GM18909 (cell line): ENCODE measurements at regions not wholly inside any gene's neighbourhood (a gene's known extent, or its start where the extent isn't known, plus 50 kb on each side); places are given as distances from the start of the nearest gene placed in this dataset.
A peak's percentile ranks its signal among the peaks of the same experiment; 100 is the strongest.
"Not testable (repeated sequence)": the region's sequence is repeated elsewhere in the genome, so short reads cannot be mapped to it uniquely, and the experiment has no call there.

Experiments used
- ATAC-seq: cut with Tn5 transposase; IDR thresholded peaks from one replicate; pipeline ENCODE4 v1.9.1; 2021; ENCODE audit warnings: mild to moderate bottlenecking; ENCODE audit not compliant: unreplicated experiment, poor library complexity

DNA sequence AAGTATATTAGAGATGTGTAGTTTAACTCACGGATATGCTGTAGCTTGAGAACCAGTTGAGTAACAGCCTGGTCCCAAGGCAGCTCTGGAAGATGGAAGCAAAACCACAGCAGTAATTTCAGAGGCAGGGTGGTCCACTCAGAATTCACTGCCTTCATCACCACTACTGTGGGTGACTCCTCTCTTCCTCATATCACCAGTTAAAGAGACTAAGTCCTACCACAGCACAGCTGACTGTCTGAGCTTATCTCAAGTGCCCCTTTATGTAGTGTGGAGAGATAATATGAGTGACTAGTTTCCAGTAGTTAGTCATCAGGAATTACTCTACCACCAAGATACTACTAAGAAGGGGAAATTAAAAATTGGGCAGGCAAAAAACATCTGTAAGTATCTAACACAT, 1571.2 kb upstream of the C9orf72 start:
- ATAC-seq, result no peak

DNA sequence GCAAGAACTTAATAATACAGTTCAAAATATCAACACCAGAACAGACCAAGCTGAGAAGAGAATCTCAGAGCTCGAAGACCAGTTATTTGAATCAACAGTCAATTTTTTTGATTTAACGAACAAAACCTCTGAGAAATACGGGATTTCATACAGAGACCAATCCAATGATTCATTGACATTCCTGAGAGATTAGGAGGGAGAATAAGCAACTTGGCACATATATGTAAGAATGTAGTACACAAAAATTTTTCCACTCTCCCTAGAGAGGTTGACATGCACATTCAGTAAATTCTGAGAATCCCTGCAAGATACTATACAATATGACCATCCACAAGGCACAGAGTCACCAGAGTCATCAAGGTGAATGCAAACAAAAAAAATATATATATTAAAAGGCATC, 1577.3 kb upstream of the C9orf72 start:
- ATAC-seq, result no peak

DNA sequence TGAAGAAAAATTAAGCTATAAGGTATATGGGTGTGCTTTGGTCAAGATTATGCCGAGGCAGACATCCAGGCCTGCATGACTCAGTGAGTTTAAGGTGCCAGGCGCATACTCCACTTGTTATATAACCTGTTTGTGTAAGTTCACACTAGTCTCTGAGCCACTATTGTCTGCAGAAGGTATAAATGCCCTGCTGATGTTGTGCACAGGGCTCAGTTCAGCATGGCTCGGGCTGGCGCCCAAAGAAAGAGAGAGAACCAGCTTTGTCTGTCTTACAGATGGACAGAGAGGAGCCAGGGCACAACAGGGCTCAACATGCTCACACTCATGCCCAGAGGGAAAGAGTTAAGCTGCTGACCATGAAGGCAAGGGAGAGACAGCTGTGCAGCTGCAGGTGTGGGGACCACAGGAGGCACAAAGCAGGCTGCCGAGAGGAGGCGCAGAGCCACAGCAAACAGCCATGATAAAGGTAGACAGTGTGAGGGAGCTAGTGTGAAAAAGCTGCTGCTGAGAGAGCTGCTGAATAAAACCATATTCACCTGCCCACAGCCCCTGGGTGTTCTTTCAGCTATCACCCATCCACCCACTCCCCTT, 1587.6 kb upstream of the C9orf72 start:
- no peak for ATAC-seq

DNA sequence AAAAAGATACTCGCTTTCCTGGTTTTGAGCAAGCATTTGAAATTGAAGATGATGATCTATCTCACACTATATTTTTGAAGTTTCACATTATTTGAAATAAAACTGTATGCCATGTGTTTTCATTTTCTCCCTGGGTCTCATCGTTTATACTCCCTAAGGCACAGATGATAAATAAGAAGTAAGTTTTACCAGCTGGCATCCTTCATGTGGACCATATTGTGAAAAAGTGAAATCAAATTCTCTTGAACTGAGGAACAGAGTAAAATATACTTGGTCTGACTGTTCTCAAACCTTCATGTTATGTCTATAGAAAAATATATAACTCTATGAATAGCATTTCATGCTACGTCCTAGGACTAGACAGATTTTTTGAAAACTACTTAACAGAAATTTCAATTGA, 1600.9 kb upstream of the C9orf72 start:
- ATAC-seq, result no peak

DNA sequence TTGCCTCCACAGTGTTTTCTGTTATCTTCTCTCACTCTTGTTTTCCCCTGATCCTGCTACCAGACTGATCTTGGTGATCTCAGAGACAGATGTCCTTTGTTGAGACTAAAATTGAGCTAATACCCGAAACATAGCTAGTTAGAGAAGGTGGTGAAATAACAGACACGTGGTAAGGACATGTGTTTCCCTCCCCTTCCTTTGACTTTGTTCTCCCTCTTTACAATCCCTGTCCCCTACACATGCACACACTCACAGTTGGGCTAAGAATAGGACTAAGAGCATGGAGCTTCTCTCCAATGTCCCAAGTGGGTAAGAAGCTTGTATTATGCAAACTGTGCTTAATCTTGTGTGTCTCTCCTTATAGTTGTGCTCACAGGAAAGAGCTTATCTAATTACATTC, 1603.0 kb upstream of the C9orf72 start:
- ATAC-seq, result no peak

DNA sequence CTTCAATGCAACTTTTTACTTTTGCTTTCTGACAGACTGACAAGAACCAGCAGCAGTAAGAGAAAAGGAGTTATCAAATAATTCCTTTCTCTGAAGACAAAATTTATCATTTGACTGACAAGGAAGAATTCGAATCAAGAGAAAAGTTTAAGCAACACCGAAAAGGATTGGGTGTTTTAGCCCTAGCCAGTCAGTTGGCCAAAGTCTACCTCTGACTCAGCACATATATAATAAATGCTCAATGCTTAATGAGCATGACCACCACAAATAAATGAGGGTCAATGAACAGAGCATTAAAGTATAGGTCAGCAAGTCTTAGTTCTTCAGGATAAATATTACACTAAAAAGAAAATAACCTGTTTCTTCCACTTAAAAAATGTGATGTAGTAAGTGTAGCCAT, 1603.5 kb upstream of the C9orf72 start:
- ATAC-seq, result no peak

DNA sequence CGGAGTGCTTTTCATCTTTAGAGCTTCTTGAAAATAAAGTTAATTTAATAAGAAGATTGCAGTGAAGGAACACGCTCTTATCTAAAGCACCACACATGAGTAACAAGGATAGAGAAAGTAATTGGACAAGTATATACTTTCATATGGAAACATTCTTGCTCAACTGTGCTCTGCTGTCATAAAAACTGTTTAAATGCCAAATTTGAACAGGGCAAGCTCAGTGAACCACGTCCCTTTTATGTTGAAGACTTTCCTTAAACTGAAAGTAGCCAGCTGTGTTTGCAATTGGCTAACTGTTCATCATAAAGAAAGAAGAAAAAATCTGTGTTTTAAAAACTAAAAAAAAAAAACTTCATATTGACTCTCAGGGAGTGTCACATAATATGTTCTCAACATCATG, 1610.7 kb upstream of the C9orf72 start:
- ATAC-seq, result no peak

DNA sequence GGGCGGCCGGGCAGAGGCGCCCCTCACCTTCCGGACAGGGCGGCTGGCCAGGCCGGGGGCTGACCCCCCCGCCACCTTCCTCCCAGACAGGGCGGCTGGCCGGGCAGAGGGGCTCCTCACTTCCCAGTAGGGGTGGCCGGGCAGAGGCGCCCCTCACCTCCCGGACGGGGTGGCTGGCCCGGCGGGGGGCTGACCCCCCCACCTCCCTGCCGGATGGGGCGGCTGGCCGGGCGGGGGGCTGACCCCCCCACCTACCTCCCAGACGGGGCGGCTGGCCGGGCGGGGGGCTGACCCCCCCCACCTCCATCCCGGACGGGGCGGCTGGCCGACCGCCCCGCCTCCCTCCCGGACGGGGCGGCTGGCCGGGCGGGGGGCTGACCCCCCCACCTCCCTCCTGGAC, 1615.5 kb upstream of the C9orf72 start:
- not testable (repeated sequence) for ATAC-seq

DNA sequence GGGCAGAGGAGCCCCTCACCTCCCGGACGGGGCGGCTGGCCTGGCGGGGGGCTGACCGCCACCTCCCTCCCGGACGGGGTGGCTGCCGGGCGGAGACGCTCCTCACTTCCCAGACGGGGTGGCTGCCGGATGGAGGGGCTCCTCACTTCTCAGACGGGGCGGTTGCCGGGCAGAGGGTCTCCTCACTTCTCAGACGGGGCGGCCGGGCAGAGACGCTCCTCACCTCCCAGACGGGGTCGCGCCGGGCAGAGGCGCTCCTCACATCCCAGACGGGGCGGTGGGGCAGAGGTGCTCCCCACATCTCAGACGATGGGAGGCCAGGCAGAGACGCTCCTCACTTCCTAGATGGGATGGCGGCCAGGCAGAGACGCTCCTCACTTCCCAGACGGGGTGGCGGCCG, 1615.9 kb upstream of the C9orf72 start:
- not testable (repeated sequence) for ATAC-seq

DNA sequence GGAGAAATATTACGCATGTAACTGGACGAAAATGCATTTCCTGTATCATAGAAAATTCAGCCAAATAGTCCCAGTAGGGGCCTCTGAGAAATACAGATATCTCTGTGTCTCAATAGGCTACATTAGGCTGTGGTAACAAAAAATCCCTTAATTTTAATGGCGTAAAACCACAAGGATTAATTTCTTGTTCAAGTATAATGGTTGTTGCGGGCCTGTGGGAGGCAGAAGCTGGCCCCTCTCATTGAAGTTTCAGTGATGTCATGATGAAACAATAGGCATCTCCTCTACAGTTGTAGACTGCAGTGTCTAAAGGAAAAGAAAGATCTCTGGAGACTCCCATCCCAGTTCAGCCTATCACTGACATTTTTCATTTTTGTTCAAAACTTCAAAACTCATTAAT, 1625.6 kb upstream of the C9orf72 start:
- no peak for ATAC-seq

DNA sequence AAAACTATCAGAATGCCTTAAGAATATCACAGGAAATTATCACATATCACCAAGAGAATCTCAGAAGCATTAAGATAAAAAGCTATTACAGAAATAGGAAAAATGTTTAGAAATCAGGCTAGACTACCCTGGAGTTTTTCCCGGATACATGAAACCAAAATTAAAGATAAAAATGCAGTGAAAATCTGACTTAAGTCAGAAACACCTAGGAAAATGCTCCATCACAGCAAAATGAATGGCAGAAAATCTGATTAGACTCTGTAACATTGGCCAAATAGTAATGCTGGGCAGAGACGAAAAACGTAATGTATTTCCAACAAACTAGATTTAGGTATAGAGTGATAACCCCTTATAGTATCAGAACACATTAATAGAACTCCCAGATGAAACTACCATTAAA, 1626.7 kb upstream of the C9orf72 start:
- ATAC-seq, result no peak

DNA sequence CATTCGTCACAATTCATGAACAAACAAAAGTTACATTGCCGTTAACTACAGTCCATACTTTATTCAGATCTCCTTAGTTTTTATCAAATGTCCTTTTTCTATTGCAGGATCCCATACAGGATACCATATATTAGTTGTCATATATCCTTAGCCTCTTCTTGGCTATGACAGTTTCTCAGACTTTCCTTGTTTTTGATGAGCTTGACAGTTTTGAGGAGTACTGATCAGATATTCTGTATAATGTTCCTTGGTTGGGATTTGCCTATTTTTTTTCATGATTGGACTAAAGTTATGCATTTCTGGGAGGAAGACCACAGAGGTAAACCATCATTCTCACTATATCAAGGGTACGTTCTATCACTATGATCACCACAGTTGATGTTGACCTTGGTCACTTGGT, 1627.4 kb upstream of the C9orf72 start:
- ATAC-seq, result no peak

DNA sequence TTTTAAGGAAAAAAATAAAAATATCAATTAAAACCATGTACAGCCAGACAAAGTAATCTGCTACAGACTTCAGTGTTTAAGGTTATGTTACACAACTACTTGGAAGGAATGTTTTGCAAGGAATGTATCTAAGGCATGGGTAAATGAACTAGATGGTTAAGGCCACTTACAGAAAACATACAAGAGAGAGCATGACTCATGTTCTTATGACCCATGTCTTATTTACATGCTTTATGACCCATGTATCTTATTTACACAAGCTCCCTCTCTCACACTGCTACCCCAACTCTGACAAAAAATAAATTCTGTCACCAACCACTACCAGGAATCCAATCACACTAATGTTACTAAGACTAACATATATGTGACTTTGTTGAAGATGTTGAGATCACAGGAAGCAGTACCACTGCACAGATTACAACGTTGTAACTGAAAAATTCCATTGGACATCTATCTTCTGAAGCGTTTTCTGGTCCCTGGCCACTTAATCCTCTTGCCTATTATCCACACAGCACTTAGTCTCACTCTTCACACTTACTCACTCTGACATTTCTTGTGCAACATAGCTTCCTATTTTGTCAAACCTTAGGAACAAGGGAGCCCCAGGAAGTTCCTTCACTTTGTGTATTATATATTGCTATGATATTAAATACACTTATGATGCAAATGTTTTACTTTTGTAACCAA, 1630.1 kb upstream of the C9orf72 start:
- ATAC-seq, result no peak

DNA sequence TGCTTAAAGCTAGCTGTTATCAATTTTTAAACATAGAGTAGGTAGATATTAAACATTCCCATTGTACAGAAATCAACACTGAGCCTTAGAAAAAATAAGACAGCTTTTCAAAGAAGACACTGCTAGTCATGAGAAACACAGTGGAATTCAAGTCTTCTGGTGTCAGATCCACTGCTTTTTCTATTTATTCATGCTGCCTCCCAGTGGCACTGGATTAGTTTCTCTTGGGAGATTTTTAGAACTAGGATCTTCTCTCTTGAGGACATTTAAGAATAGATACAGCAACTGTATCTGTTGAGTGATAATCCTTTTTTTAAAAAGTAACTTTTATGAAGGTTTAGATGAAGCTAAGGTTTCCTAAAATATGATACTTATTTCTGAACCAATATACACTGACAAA, 1635.4 kb upstream of the C9orf72 start:
- ATAC-seq, result no peak

DNA sequence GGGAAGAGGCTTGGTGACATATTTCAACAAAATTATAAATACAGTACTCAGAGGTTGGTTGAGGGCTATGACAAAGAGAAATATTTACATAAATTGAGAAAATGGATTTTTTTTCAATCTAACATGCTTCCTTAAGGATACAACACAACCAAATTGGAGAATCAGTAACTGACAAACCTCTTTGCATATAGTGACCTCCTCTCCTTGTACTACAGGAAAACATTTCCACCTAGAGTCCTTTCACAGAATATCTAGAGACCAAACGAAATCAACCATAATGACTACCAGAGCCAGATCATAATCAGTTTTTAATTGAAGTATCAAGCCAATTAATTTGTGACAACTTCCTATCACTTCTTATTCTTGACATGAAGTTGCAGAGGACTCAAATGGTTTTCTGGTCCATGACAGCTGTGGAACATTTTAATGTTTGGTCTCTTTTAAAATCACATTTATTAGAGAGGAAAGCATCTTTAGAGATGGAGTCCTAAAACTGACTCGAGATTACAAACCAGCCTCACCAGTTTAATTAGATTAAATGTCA, 1636.5 kb upstream of the C9orf72 start:
- ATAC-seq, result no peak

DNA sequence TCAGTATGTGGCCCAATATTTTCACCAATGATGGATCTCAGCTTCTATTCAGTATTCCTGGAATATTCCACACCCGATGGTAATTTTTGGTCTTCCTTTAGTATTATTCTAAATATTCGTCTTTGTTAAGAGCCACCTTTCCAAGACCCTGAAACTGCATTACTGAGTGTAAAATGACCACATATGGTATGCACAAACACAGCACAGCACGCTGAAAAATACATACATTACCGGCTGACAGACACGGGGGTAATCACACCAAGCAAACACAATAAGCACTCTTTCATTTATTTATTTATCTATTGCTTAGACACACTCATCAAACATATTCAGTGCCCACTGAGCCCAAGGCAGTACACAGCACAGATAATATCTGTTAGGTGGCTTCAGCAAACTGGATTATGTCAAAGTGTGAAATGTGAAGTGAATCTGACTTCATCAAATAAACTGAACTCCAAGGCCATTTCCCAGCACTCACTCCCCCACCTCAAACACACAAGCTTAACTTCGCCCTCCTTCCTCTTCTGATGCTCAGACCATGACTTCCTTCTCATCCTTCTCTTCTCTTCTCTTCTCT, 1637.8 kb upstream of the C9orf72 start:
- no peak for ATAC-seq

DNA sequence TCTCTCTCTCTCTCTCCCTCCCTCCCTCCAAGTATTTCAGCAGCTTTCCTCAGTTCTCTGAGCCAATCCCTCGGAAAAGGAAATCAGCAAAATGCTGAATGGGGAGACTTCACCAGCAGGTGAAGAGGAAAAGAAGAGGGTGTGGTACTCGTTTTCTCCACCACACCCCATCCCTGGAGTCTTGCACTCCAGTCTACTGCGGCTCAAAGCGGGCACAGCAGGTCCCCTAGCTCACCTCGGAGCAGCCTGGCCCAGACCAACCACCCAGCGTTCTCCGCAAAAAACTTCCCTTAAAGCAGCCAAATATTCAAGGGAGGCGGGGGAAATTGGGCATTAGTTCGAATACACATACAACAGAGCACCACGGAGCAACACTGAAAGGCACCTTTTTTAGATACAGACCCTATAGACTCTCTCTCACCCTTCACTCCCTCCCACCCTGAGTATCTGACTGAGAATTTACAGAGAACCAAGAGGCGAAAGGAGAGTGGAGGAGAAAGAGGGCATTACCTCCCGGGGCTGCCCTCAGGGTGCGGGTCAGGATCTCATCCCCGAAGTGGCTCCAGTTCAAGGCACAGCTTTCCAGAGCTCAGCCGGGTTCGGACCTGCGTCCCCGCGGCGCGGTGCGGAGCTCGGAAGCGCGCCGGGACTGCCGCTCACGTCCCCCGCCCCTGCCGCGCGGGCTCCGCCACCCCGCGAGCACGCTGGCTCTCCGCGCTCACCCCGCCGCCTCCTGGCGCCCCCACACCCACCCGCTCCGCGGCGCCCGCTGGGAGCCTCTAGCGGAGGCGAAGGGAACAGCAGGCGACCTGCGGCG, 1638.5 kb upstream of the C9orf72 start:
- ATAC-seq, result peak; percentile 92

DNA sequence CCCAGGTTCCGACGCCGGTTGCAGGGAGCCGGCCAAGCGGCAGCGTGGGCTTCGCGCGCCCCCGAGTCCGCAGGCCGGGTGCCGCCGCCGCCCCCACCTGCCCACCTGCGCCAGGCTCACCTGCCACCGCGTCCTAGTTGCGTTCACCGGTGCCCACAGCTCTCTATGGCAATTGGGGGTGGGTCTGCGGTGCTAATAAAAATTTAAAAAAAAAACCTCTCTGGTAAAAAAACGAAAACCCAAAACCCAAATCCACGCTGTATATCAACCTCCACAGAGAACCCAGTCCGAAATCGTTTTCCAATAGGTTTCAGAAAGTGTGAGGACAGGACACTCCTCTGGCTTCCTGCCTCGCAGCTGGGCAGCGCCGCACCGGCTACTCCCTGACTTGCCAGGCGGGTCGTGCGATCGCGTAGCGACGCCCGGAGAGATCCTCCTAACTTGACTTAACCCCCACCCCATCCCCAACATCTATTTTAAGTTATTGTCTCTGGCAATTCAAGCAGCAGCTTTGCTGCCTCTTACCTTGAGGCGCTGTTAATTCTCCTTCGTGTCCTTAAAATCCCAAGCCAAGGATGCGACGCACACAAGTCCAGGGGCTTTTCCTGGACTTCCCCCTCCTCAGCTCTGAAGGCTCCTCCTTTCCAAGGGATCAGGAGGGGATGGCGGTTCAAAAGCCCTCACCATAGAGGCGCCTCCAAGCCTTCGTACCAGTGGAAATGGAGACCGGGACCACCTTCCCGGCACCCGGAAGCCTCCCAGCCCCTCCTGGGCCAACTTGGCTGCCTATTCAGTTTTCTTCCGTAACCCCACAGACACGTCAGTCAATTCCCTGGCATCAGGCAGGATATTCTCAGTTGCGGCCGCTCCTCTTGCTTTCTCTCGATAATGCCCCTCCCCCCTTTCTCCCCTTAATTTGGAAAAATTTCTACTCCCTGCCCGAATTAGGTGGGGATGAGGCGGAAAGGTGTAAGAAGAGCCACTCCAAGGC, 1639.4 kb upstream of the C9orf72 start:
- ATAC-seq, result no peak

DNA sequence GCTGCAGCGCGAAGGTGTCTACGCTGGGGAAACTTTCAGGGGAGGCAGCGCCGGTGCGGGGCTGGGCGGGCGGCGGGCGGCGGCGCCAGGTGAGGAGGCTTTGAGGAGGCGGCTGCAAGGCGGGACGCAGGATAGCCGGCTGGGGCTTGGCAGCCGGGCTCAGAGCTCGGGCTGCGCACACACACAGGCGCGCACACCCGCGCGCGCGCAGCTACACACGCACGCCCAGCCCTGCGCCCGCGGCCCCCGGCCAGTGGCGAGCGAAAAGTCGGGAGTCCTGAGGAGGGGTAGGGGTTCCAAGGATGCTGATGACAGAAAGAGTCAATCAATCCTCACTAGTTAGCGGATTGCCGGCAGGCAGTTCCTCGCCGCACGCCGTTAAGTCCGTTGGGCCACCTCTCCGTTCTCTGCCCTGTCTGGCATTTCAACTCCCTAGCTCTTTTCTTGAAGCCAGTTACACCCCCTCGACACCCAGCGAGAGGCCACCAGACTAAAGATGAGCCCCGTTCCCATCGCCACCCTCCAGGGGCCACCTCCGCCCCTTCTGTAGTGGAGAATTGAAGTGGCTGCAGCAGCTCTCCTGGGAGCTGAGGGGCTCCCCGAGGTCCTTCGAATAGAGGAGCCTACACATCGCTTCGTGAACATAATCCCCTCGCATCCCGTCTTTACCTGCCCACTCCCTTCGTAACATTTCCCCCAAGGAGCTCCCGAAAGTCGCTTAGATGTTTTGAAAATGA, 1640.3 kb upstream of the C9orf72 start, which contains the start of gene LINGO2:
Gene LINGO2 (minus strand): TSS at position 185 of the 737 bp plus-strand sequence.
- ATAC-seq, result no peak
